Neutrophil (primary cell): ENCODE measurements at regions not wholly inside any gene's neighbourhood (a gene's known extent, or its start where the extent isn't known, plus 50 kb on each side); places are given as distances from the start of the nearest gene placed in this dataset.

ENCODE experiments used
- H3K27ac ChIP-seq: fragments of 200-600 bp; sonication (generic); 2 replicates; pipeline ENCODE4 v1.5.1; 2016; ENCODE audit warnings: mild to moderate bottlenecking, moderate library complexity
- H3K27me3 ChIP-seq: fragments of 200-600 bp; sonication (generic); 2 replicates; pipeline ENCODE4 v1.6.0; 2016; ENCODE audit warnings: mild to moderate bottlenecking
- H3K36me3 ChIP-seq: fragments of 200-600 bp; sonication (generic); 2 replicates; pipeline ENCODE4 v1.5.1; 2017
- H3K4me1 ChIP-seq, 2 experiments: fragments of 200-600 bp in 1 of 2; sonication (generic) in 1 of 2; 1 replicate in 1 of 2; 2 replicates in 1 of 2; pipeline versions ENCODE4 v1.5.1 to v1.6.1; 2013 to 2016; ENCODE audit warnings: low read depth in 1 of 2, low read length in 1 of 2, mild to moderate bottlenecking in 1 of 2, moderate library complexity in 1 of 2; ENCODE audit not compliant: control insufficient read depth in 1 of 2, insufficient read depth in 1 of 2
- H3K4me3 ChIP-seq, 2 experiments: fragments of 200-600 bp in 1 of 2; sonication (generic) in 1 of 2; 1 replicate in 1 of 2; 2 replicates in 1 of 2; pipeline ENCODE4 v1.5.1; 2013 to 2016; ENCODE audit warnings: low read depth in 1 of 2, low read length in 1 of 2, mild to moderate bottlenecking in 1 of 2, moderate library complexity in 1 of 2
- H3K9me3 ChIP-seq: fragments of 200-600 bp; sonication (generic); 2 replicates; pipeline ENCODE4 v1.5.1; 2016
- CTCF ChIP-seq: fragments of 200-600 bp; sonication (generic); IDR thresholded peaks from 2 replicates; pipeline ENCODE4 v1.5.1; 2016; ENCODE audit warnings: antibody characterized with exemption

GRCh38 chr2:3132466-3132865 lies 245.2 kb downstream of the EIPR1 start:
- Histone ChIP-seq H3K36me3 (no peaks in the 10 kb centered on the region), H3K4me1 (peaks cover 7 to 8% of the 10 kb centered on the region in 2 experiments), H3K9me3 (no peaks in the 10 kb centered on the region), H3K27ac (no peak overlapping the region), H3K4me3 (no peak overlapping the region), H3K27me3 (peaks cover 8% of the 10 kb centered on the region)
- no peak for TF ChIP-seq CTCF

GRCh38 chr2:3131636-3132326 lies 245.8 kb downstream of the EIPR1 start:
- H3K9me3 ChIP-seq, result no peaks in the 10 kb centered on the region
- H3K27me3 ChIP-seq, result peaks cover 8% of the 10 kb centered on the region
- TF ChIP-seq CTCF, result no peak
- H3K27ac ChIP-seq, result no peak overlapping the region
- peak overlapping the region in 1 of 2 experiments; percentile 12 for H3K4me3 ChIP-seq
- H3K36me3 ChIP-seq, result no peaks in the 10 kb centered on the region
- peaks cover 7 to 8% of the 10 kb centered on the region in 2 experiments for H3K4me1 ChIP-seq

GRCh38 chr2:3130889-3131635 lies 246.6 kb downstream of the EIPR1 start:
- Histone ChIP-seq H3K4me1 (peaks cover 7 to 8% of the 10 kb centered on the region in 2 experiments), H3K27ac (no peak overlapping the region), H3K27me3 (peaks cover 8% of the 10 kb centered on the region), H3K36me3 (no peaks in the 10 kb centered on the region), H3K4me3 (peak overlapping the region in 1 of 2 experiments; percentile 12), H3K9me3 (no peaks in the 10 kb centered on the region)
- no peak for TF ChIP-seq CTCF

- Histone ChIP-seq H3K27ac (no peak overlapping the region), H3K9me3 (no peaks in the 10 kb centered on the region), H3K4me3 (no peak overlapping the region), H3K27me3 (peaks cover 8% of the 10 kb centered on the region), H3K36me3 (no peaks in the 10 kb centered on the region), H3K4me1 (peaks cover 7 to 8% of the 10 kb centered on the region in 2 experiments)
- no peak for TF ChIP-seq CTCF
Measured at GRCh38 chr2:3130444-3130843, 247.2 kb downstream of the EIPR1 start.

- Histone ChIP-seq H3K9me3 (no peaks in the 10 kb centered on the region), H3K4me1 (peaks cover 7 to 8% of the 10 kb centered on the region in 2 experiments), H3K27me3 (peaks cover 10% of the 10 kb centered on the region), H3K36me3 (no peaks in the 10 kb centered on the region), H3K27ac (no peak overlapping the region), H3K4me3 (no peak overlapping the region)
- no peak for TF ChIP-seq CTCF
Measured at GRCh38 chr2:3129867-3130266, 247.8 kb downstream of the EIPR1 start.
